ENCODE measurements at regions not wholly inside any gene's neighbourhood (a gene's known extent, or its start where the extent isn't known, plus 50 kb on each side); places are given as distances from the start of the nearest gene placed in this dataset.
"Not testable (repeated sequence)": the region's sequence is repeated elsewhere in the genome, so short reads cannot be mapped to it uniquely, and the experiment has no call there.

DNA sequence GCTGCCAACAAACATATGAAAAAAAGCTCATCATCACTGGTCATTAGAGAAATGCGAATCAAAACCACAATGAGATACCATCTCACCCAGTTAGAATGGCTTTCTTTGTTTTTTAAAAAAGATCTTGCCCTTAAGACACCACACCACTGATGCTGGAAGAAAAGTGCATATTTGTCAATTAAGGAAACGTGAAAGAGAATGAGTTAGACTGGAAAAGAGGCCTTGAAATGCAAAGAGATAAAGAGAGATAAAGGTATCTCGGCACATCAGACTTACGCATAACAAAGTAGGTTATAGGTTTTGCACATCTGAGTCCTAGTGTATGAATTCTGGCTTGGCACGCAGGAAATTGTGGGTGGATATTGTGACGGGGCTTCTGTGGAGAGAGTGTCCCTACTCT, 149.5 kb downstream of the MTX2 start:
- Histone ChIP-seq H3K27me3 (no peaks in the 10 kb centered on the region), H3K36me3 (no peaks in the 10 kb centered on the region), H3K9me3 (no peaks in the 10 kb centered on the region), H3K4me3 (no peak overlapping the region)
- DNase-seq = no peak

DNA sequence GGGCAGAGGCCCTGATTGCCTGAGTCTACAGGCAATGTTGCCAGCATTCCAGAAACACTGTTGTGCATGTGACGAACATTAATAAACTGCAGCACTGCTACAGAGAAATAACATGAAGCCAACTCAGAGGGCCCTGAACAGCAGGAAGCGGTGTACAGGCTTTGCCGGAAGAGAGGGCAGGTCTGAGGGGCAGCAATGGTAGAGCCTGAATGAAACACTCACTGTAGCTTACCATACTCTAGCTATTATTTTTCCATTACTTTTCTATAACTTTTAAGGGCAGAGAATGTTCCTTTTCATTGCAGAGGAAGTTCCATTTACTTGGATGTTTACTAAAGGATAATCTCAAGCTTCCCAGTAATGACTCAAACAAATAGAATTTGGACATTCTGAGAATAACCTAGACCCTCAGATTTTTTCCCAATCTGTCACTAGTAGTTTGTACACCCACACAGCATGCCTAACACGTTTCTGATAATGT, 150.4 kb downstream of the MTX2 start:
- no peaks in the 10 kb centered on the region for H3K9me3 ChIP-seq
- DNase-seq = peak; percentile 71
- no peaks in the 10 kb centered on the region for H3K36me3 ChIP-seq
- H3K27me3 ChIP-seq = no peaks in the 10 kb centered on the region
- H3K4me3 ChIP-seq = no peak overlapping the region

DNA sequence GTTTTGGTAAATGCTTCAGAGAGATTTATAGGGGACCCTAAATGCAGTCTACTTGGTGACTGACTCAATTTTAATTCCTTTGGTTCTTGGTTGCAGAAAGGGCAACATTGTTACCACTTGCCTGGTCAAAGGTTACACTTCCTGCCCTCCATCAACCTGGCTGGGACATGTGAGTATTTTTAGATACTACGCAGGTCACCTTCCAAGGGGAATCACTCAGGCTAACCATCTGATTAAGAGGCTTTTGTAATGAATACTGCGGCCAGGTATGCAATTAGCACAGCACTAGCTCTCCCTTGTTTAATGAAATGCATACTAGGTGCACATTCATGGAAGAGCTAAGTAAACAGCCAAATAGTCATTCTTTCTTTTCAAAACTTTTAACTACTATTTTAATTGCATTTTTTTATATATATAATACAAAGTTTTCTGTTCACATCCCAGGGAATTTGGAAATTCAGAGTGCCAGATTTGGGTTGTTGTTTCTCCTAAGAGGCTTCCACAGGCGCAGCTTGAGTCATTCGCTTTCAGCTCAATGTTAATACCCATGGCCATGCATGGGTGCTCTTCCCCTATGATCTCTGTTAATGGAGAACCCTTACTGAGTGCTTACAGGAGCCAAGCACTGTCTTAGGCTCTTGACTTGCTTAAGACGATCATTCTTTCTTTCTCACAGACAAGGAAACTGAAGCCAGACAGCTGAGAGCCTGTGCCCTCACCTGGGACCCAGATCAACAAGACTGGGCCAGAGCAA, 152.2 kb downstream of the MTX2 start:
- no peaks in the 10 kb centered on the region for H3K27me3 ChIP-seq
- H3K36me3 ChIP-seq = no peaks in the 10 kb centered on the region
- DNase-seq = no peak
- no peak overlapping the region for H3K4me3 ChIP-seq
- H3K9me3 ChIP-seq = no peaks in the 10 kb centered on the region

- H3K27me3 ChIP-seq = no peaks in the 10 kb centered on the region
- DNase-seq = no peak
- no peak overlapping the region for H3K4me3 ChIP-seq
- no peaks in the 10 kb centered on the region for H3K36me3 ChIP-seq
- no peaks in the 10 kb centered on the region for H3K9me3 ChIP-seq
Measured at GRCh38 chr2:176423819-176424218, 154.6 kb downstream of the MTX2 start.

DNA sequence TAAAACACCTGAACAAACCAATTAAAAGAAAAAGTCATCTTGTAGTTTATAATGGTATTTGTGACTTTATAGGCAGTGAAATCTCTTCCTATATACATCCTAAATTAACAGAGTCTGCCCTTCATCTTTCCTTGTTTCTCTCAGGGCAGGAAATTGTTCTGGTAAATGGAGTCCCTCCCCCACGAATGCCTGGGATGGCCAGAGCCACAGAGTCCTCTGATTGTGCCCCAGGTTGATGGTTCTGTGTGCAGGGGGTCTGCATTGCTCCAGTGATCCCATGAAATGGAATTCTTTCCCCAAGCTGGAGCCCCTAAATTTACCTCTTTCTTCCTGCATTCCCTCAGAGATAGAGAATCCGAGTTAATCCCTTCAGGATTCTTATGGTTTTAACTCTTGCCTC, 155.5 kb downstream of the MTX2 start:
- DNase-seq = no peak

GRCh38 chr2:176427549-176427948, 158.3 kb downstream of the MTX2 start:
- H3K9me3 ChIP-seq = peaks cover 2% of the 10 kb centered on the region; the same call in 1 of the 2 replicates
- H3K4me3 ChIP-seq = no peak overlapping the region
- DNase-seq = no peak
- H3K27me3 ChIP-seq = no peaks in the 10 kb centered on the region
- no peaks in the 10 kb centered on the region for H3K36me3 ChIP-seq

More for the DNA sequence above, 155.5 kb downstream of the MTX2 start:
- no peaks in the 10 kb centered on the region for H3K36me3 ChIP-seq
- no peaks in the 10 kb centered on the region for H3K27me3 ChIP-seq
- no peak overlapping the region for H3K4me3 ChIP-seq
- H3K9me3 ChIP-seq = no peaks in the 10 kb centered on the region

- DNase-seq, H3K4me3 ChIP-seq, H3K36me3 ChIP-seq, H3K27me3 ChIP-seq: not testable (repeated sequence)
- H3K9me3 ChIP-seq = peaks cover 11% of the 10 kb centered on the region
Measured at GRCh38 chr2:176428944-176429469, 159.8 kb downstream of the MTX2 start.

DNA sequence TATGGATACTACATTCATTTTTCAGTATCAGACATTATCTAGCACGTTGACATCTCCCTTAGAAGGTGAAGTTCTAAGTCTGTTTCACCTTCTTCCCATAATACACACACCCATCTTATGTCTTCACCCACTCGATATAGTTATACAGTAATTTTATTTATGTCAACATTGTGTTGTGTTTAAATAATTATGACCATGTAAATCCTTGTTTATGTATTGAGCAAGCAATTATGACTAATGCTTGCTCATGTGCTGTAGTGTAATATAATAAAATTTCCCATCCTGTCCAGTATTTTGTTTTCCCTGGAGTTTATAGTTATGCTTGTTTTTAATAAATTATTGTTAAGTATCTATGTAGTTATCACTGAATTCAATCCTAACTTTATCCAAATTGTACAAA, 163.2 kb downstream of the MTX2 start:
- Histone ChIP-seq H3K36me3 (no peaks in the 10 kb centered on the region), H3K9me3 (peaks cover 11% of the 10 kb centered on the region), H3K27me3 (no peaks in the 10 kb centered on the region), H3K4me3 (no peak overlapping the region)
- no peak for DNase-seq

GRCh38 chr2:176435729-176436128, 166.5 kb downstream of the MTX2 start:
- Histone ChIP-seq H3K4me3 (no peak overlapping the region), H3K36me3 (no peaks in the 10 kb centered on the region), H3K9me3 (peaks cover 11% of the 10 kb centered on the region), H3K27me3 (no peaks in the 10 kb centered on the region)
- DNase-seq = no peak

DNA sequence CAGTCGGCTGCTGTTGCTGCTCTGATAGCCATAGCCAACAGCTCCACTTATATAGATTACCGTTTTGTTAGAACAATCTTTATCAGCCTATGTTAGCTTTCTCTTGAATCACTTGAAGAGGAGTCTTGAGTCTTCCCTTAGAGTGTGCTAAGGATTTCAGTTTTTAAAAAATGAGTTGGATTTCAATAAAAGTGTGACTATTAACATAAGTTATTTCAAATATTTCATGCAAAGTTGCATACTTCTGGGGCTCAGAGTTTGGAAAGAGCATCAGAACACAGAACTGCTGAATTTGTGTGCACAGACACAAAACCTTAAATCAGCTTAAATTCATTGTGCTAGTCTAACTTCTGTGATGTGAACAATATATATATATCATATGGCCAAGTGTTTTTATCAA, 174.7 kb downstream of the MTX2 start:
- Histone ChIP-seq H3K9me3 (no peaks in the 10 kb centered on the region), H3K4me3 (no peak overlapping the region), H3K27me3 (no peaks in the 10 kb centered on the region), H3K36me3 (no peaks in the 10 kb centered on the region)
- no peak for DNase-seq

DNA sequence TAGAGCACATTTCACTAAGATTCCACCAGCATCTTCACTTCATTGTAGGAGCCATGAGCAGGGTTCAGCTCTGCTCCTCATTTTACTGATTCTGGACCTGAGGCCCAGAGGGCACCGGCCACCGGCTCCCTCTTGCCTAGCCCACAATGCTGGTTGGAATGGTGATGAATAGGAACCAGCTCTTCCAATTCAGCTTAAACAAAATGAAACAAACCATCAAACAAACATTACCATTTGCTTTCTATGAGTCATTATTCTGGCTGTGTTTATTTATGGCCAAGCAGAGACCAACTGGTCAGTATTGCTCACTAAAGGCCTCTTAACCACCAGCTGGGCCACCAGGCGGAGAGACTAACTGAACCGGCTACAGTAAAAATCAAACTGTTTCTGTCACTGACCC, 176.7 kb downstream of the MTX2 start:
- H3K27me3 ChIP-seq = no peaks in the 10 kb centered on the region
- DNase-seq = peak; percentile 76
- H3K36me3 ChIP-seq = no peaks in the 10 kb centered on the region
- H3K4me3 ChIP-seq = no peak overlapping the region
- H3K9me3 ChIP-seq = no peaks in the 10 kb centered on the region

- Histone ChIP-seq H3K9me3 (no peaks in the 10 kb centered on the region), H3K36me3 (no peaks in the 10 kb centered on the region), H3K27me3 (no peaks in the 10 kb centered on the region), H3K4me3 (no peak overlapping the region)
- DNase-seq = no peak
Measured at GRCh38 chr2:176446718-176447414, 177.6 kb downstream of the MTX2 start.

DNA sequence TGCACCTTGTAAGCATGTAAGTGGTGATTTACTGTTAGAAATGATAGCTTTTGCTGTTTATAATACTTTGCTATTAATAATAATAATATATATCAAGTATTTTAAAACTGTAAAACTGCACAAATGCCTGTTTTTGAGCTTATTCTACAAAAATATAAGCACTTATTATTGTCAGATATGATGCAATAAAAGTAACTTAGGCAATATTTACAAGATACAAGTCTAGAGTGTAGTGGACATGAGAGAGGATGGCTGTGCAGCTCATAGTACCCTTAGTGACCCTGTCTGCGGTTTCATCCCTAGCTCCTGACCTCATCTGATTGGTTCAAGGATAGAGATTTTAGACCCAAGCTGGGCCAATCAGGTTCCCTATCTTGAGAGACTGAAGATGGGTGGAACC, 178.4 kb downstream of the MTX2 start:
- H3K9me3 ChIP-seq = no peaks in the 10 kb centered on the region

GRCh38 chr2:176449852-176450251, 180.6 kb downstream of the MTX2 start:
- DNase-seq = no peak
- H3K36me3 ChIP-seq = no peaks in the 10 kb centered on the region
- H3K27me3 ChIP-seq = no peaks in the 10 kb centered on the region
- H3K4me3 ChIP-seq = no peak overlapping the region
- H3K9me3 ChIP-seq = no peaks in the 10 kb centered on the region

More for the DNA sequence above, 178.4 kb downstream of the MTX2 start:
- Histone ChIP-seq H3K4me3 (no peak overlapping the region), H3K36me3 (no peaks in the 10 kb centered on the region), H3K27me3 (no peaks in the 10 kb centered on the region)
- no peak for DNase-seq

- Histone ChIP-seq H3K4me3 (no peak overlapping the region), H3K27me3 (no peaks in the 10 kb centered on the region), H3K36me3 (no peaks in the 10 kb centered on the region), H3K9me3 (no peaks in the 10 kb centered on the region)
- DNase-seq = no peak
Measured at GRCh38 chr2:176453784-176454183, 184.5 kb downstream of the MTX2 start.

GRCh38 chr2:176454893-176455815, 185.9 kb downstream of the MTX2 start:
- Histone ChIP-seq H3K9me3 (no peaks in the 10 kb centered on the region), H3K4me3 (no peak overlapping the region), H3K36me3 (no peaks in the 10 kb centered on the region), H3K27me3 (no peaks in the 10 kb centered on the region)
- peak; percentile 62 for DNase-seq

- DNase-seq = no peak
- Histone ChIP-seq H3K27me3 (no peaks in the 10 kb centered on the region), H3K4me3 (no peak overlapping the region), H3K9me3 (no peaks in the 10 kb centered on the region), H3K36me3 (no peaks in the 10 kb centered on the region)
Measured at GRCh38 chr2:176455816-176456291, 186.6 kb downstream of the MTX2 start.
